ENCODE measurements at regions not wholly inside any gene's neighbourhood (a gene's known extent, or its start where the extent isn't known, plus 50 kb on each side); places are given as distances from the start of the nearest gene placed in this dataset.

DNA sequence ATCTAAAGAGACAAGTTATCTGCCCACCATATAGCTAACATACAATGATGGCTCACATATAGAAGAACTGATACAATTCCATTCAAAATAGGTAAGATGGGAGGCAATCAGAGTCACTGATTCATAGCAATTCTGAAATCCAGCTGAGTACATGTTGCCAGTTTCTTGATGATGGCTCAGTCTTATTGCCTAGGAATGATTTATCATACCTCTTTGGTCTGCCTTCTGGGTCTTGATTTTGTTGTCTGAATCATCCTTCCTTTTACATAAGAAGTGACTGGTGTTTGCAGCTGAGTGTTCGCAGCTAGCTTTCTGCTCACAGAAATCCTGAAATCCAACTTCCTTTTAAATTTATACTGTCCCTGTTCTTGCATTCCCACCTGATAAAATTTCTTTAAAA, 463.2 kb upstream of the MGAT4C start:
- Histone ChIP-seq H3K27me3 (ENCODE audit: control insufficient read depth, extremely low read depth, insufficient read depth, low read length) (no peaks in the 10 kb centered on the region), H3K4me1 (ENCODE audit: control insufficient read depth, extremely low read depth, insufficient read depth, low read length) (no peaks in the 10 kb centered on the region), H3K9me3 (ENCODE audit: control insufficient read depth, low read depth, low read length) (peaks cover 3% of the 10 kb centered on the region), H2AFZ (ENCODE audit: control insufficient read depth, low read length) (no peak overlapping the region), H3K9me1 (ENCODE audit: control insufficient read depth, extremely low read depth, insufficient read depth, low read length) (no peaks in the 10 kb centered on the region), H3K9ac (ENCODE audit: control insufficient read depth, extremely low read depth, insufficient read depth, low read length) (no peak overlapping the region), H3K79me2 (ENCODE audit: control insufficient read depth, insufficient read depth, low read length) (no peaks in the 10 kb centered on the region), H3K4me3 (ENCODE audit: control insufficient read depth in 2 of 3, extremely low read depth in 1 of 3, insufficient read depth in 2 of 3, low read depth in 1 of 3, low read length in 3 of 3) (no peak overlapping the region), H4K20me1 (ENCODE audit: control insufficient read depth, extremely low read depth, insufficient read depth, low read length) (no peaks in the 10 kb centered on the region), H3K4me2 (ENCODE audit: control insufficient read depth, extremely low read depth, insufficient read depth, low read depth, low read length) (no peak overlapping the region), H3K36me3 (ENCODE audit: control insufficient read depth in 2 of 2, extremely low read depth in 1 of 2, insufficient read depth in 2 of 2, low read length in 2 of 2) (no peaks in the 10 kb centered on the region), H3K27ac (ENCODE audit: control insufficient read depth, insufficient read depth, low read length) (no peak overlapping the region)
- DNase-seq (ENCODE audit: low read depth, low spot score) (no peak), FAIRE-seq (peak; percentile 74)
- TF ChIP-seq EZH2 (IDR thresholded peaks at IDR 0.05; ENCODE audit: low read length) = no peak
- TF ChIP-seq, protein P1, sequence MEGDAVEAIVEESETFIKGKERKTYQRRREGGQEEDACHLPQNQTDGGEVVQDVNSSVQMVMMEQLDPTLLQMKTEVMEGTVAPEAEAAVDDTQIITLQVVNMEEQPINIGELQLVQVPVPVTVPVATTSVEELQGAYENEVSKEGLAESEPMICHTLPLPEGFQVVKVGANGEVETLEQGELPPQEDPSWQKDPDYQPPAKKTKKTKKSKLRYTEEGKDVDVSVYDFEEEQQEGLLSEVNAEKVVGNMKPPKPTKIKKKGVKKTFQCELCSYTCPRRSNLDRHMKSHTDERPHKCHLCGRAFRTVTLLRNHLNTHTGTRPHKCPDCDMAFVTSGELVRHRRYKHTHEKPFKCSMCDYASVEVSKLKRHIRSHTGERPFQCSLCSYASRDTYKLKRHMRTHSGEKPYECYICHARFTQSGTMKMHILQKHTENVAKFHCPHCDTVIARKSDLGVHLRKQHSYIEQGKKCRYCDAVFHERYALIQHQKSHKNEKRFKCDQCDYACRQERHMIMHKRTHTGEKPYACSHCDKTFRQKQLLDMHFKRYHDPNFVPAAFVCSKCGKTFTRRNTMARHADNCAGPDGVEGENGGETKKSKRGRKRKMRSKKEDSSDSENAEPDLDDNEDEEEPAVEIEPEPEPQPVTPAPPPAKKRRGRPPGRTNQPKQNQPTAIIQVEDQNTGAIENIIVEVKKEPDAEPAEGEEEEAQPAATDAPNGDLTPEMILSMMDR (optimal IDR thresholded peaks at IDR 0.05 in 1 of 3, IDR thresholded peaks at IDR 0.05 in 1 of 3, conservative IDR thresholded peaks at IDR 0.05 in 1 of 3; ENCODE audit: extremely low read depth in 1 of 3, insufficient read depth in 2 of 3, low read length in 3 of 3) = no peak
- dilution Hi-C loops (cut with MboI; ENCODE audit: extremely low pct_ligation_motif_present, low sequenced_read_pairs) = no loop called here

DNA sequence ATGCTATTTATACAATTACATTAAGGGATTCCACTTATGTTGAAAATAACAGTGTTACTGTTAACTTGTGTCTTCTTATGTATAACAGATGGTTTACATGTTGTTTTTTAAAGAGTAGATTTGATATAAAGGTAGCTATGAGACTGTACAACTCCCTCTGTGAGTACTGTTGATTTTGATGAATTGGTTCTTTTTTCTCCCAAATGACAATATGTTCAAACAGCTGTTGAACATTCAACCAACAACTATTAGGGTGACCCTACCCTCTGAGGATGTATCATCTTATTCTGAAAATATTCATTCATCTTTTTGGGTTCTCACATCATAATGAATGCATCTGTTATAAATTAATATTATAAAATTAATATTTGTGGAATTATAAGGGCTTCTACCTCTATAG, 456.9 kb upstream of the MGAT4C start:
- H3K27ac ChIP-seq (ENCODE audit: control insufficient read depth, insufficient read depth, low read length) = peak overlapping the region; percentile 80
- H3K36me3 ChIP-seq (ENCODE audit: control insufficient read depth in 2 of 2, extremely low read depth in 1 of 2, insufficient read depth in 2 of 2, low read length in 2 of 2) = no peaks in the 10 kb centered on the region
- no peaks in the 10 kb centered on the region for H3K9me1 ChIP-seq (ENCODE audit: control insufficient read depth, extremely low read depth, insufficient read depth, low read length)
- H3K4me2 ChIP-seq (ENCODE audit: control insufficient read depth, extremely low read depth, insufficient read depth, low read depth, low read length) = no peak overlapping the region
- H3K9me3 ChIP-seq (ENCODE audit: control insufficient read depth, low read depth, low read length) = no peaks in the 10 kb centered on the region
- DNase-seq (ENCODE audit: low read depth, low spot score) = no peak
- H3K9ac ChIP-seq (ENCODE audit: control insufficient read depth, extremely low read depth, insufficient read depth, low read length) = no peak overlapping the region
- no peaks in the 10 kb centered on the region for H3K27me3 ChIP-seq (ENCODE audit: control insufficient read depth, extremely low read depth, insufficient read depth, low read length)
- H2AFZ ChIP-seq (ENCODE audit: control insufficient read depth, low read length) = peak overlapping the region; percentile 8
- no peak overlapping the region for H3K4me3 ChIP-seq (ENCODE audit: control insufficient read depth in 2 of 3, extremely low read depth in 1 of 3, insufficient read depth in 2 of 3, low read depth in 1 of 3, low read length in 3 of 3)
- no peaks in the 10 kb centered on the region for H3K79me2 ChIP-seq (ENCODE audit: control insufficient read depth, insufficient read depth, low read length)
- H3K4me1 ChIP-seq (ENCODE audit: control insufficient read depth, extremely low read depth, insufficient read depth, low read length) = peaks cover 10% of the 10 kb centered on the region
- dilution Hi-C loops (cut with MboI; ENCODE audit: extremely low pct_ligation_motif_present, low sequenced_read_pairs) = no loop called here
- TF ChIP-seq, protein P1 (optimal IDR thresholded peaks at IDR 0.05 in 1 of 3, IDR thresholded peaks at IDR 0.05 in 1 of 3, conservative IDR thresholded peaks at IDR 0.05 in 1 of 3; ENCODE audit: extremely low read depth in 1 of 3, insufficient read depth in 2 of 3, low read length in 3 of 3) = no peak
- TF ChIP-seq EZH2 (IDR thresholded peaks at IDR 0.05; ENCODE audit: low read length) = no peak
- H4K20me1 ChIP-seq (ENCODE audit: control insufficient read depth, extremely low read depth, insufficient read depth, low read length) = no peaks in the 10 kb centered on the region
- FAIRE-seq = no peak

Measured in keratinocyte (primary cell).